SK-N-SH (cell line): ENCODE measurements at regions not wholly inside any gene's neighbourhood (a gene's known extent, or its start where the extent isn't known, plus 50 kb on each side); places are given as distances from the start of the nearest gene placed in this dataset.

Experiments
- CTCF ChIA-PET: fragments of 300-600, 350-600 bp; formaldehyde crosslinking; extraction: SDS; loops from one replicate; lab custom pipeline; 2021; lab: Yijun Ruan, JAX
- POLR2A ChIA-PET: fragments of 350-600 bp; sonication (Branson Sonifier 250); formaldehyde crosslinking; extraction: SDS; loops from one replicate; lab custom pipeline; 2020; ENCODE audit warnings: antibody characterized with exemption, inconsistent platforms; lab: Yijun Ruan, JAX
- DNase-seq: peaks from one replicate; pipeline ENCODE4 v3.0.0; 2012
- H2AFZ ChIP-seq: fragments of 200-600 bp; sonication (generic); 2 replicates; pipeline ENCODE4 v1.8.1; 2016; ENCODE audit warnings: antibody characterized with exemption, mild to moderate bottlenecking, low read depth
- H3F3A ChIP-seq: fragments of 200-600 bp; sonication (generic); replicated peaks from 2 replicates; pipeline ENCODE3; 2016; ENCODE audit warnings: antibody characterized with exemption, mild to moderate bottlenecking; ENCODE audit not compliant: insufficient read depth
- H3K27ac ChIP-seq, 2 experiments: fragments of 200-500 bp in 1 of 2; fragments of 200-600 bp in 1 of 2; sonication (Bioruptor generic) in 1 of 2; sonication (generic), shearing (Covaris generic) in 1 of 2; 2 replicates each; pipeline versions ENCODE4 v1.5.1 to v1.6.1; 2014 to 2016; ENCODE audit warnings: low read depth in 2 of 2, inconsistent platforms in 1 of 2, low read length in 1 of 2, mild to moderate bottlenecking in 1 of 2, mixed read lengths in 1 of 2
- H3K27me3 ChIP-seq: fragments of 200-600 bp; sonication (generic), shearing (Covaris generic); 2 replicates; pipeline ENCODE4 v1.6.1; 2016; ENCODE audit warnings: mixed run types; ENCODE audit not compliant: insufficient read depth
- H3K36me3 ChIP-seq, 2 experiments: fragments of 200-500 bp in 1 of 2; fragments of 200-600 bp in 1 of 2; sonication (Bioruptor generic) in 1 of 2; sonication (generic) in 1 of 2; replicated peaks in 1 of 2; 2 replicates each; pipeline versions ENCODE3 to v1.5.1; 2014 to 2016; ENCODE audit warnings: low read length in 1 of 2, mild to moderate bottlenecking in 1 of 2; ENCODE audit not compliant: insufficient read depth in 2 of 2, control insufficient read depth in 1 of 2
- H3K4me1 ChIP-seq, 2 experiments: fragments of 200-500 bp in 1 of 2; fragments of 200-600 bp in 1 of 2; sonication (Bioruptor generic) in 1 of 2; sonication (generic), shearing (Covaris generic) in 1 of 2; 2 replicates each; pipeline versions ENCODE4 v1.5.1 to v1.6.1; 2014 to 2016; ENCODE audit warnings: low read depth in 1 of 2, low read length in 1 of 2, mixed run types in 1 of 2; ENCODE audit not compliant: insufficient read depth in 2 of 2, control insufficient read depth in 1 of 2
- H3K4me2 ChIP-seq: fragments of 200-600 bp; sonication (generic), shearing (Covaris generic); 2 replicates; pipeline ENCODE4 v1.6.1; 2017; ENCODE audit warnings: mixed run types
- H3K4me3 ChIP-seq, 2 experiments: fragments of 200-500 bp in 1 of 2; fragments of 200-600 bp in 1 of 2; sonication (Bioruptor generic) in 1 of 2; sonication (generic), shearing (Covaris generic) in 1 of 2; 2 replicates each; pipeline versions ENCODE4 v1.5.1 to v1.8.1; 2014 to 2016; ENCODE audit warnings: low read depth in 2 of 2, inconsistent platforms in 1 of 2, low read length in 1 of 2, mild to moderate bottlenecking in 1 of 2, mixed read lengths in 1 of 2, moderate library complexity in 1 of 2
- H3K79me2 ChIP-seq: fragments of 200-600 bp; sonication (generic); 2 replicates; pipeline ENCODE4 v1.8.1; 2017; ENCODE audit warnings: mild to moderate bottlenecking; ENCODE audit not compliant: insufficient read depth
- H3K9ac ChIP-seq: fragments of 200-600 bp; sonication (generic); 2 replicates; pipeline ENCODE4 v1.6.1; 2017; ENCODE audit warnings: mixed run types
- H3K9me2 ChIP-seq: fragments of 200-600 bp; sonication (generic); 2 replicates; pipeline ENCODE4 v1.6.1; 2017; ENCODE audit warnings: mixed run types
- H3K9me3 ChIP-seq: fragments of 200-600 bp; sonication (generic); 2 replicates; pipeline ENCODE4 v1.6.1; 2017; ENCODE audit warnings: mixed run types, mild to moderate bottlenecking, moderate library complexity
- H4K20me1 ChIP-seq: fragments of 200-600 bp; sonication (generic); 2 replicates; pipeline ENCODE4 v1.6.1; 2017; ENCODE audit warnings: mild to moderate bottlenecking, mixed run types; ENCODE audit not compliant: insufficient read depth
- CHD2 ChIP-seq: fragments of 150-350 bp; IDR thresholded peaks from 2 replicates; pipeline ENCODE4 v1.6.1; 2018; ENCODE audit warnings: low read length; ENCODE audit not compliant: partially characterized antibody
- CTCF ChIP-seq: fragments of 200-600 bp; sonication (generic); IDR thresholded peaks from 2 replicates; pipeline ENCODE4 v1.6.1; 2017; ENCODE audit warnings: antibody characterized with exemption, mild to moderate bottlenecking, moderate library complexity
- EP300 ChIP-seq, 2 experiments: IDR thresholded peaks; 2 replicates each; pipeline versions ENCODE4 v1.4.0 to v1.6.1; 2012; ENCODE audit warnings: borderline replicate concordance in 1 of 2, low read depth in 1 of 2, low read length in 1 of 2
- EZH2phosphoT487 ChIP-seq: fragments of 200-600 bp; sonication (generic); IDR thresholded peaks from 2 replicates; pipeline ENCODE4 v1.6.1; 2017; ENCODE audit warnings: low read depth, mixed run types, mild to moderate bottlenecking, antibody characterized with exemption, moderate library complexity, borderline replicate concordance
- GABPA ChIP-seq: IDR thresholded peaks from 2 replicates; pipeline ENCODE4 v1.4.0; 2012; ENCODE audit warnings: low read depth, mild to moderate bottlenecking
- GATA2 ChIP-seq: sonication (generic); formaldehyde crosslinking; IDR thresholded peaks from 2 replicates; pipeline ENCODE4 v1.5.0; 2020; ENCODE audit warnings: mild to moderate bottlenecking, missing genetic modification reagents
- IRF3 ChIP-seq: fragments of 150-350 bp; IDR thresholded peaks from 2 replicates; pipeline ENCODE4 v1.6.1; 2016; ENCODE audit warnings: mild to moderate bottlenecking, low read depth, low read length
- MAX ChIP-seq: IDR thresholded peaks from 2 replicates; pipeline ENCODE4 v1.4.0; 2012; ENCODE audit warnings: low read depth
- MEF2A ChIP-seq: IDR thresholded peaks from 2 replicates; pipeline ENCODE4 v1.4.0; 2012; ENCODE audit warnings: low read depth, borderline replicate concordance
- NFIC ChIP-seq: IDR thresholded peaks from 2 replicates; pipeline ENCODE4 v1.4.0; 2012; ENCODE audit warnings: borderline replicate concordance
- POLR2AphosphoS5 ChIP-seq: IDR thresholded peaks from 2 replicates; pipeline ENCODE4 v1.6.1; 2012; ENCODE audit warnings: low read depth, low read length
- RCOR1 ChIP-seq: fragments of 150-350 bp; IDR thresholded peaks from 2 replicates; pipeline ENCODE4 v1.6.1; 2017; ENCODE audit warnings: antibody characterized with exemption, low read length
- RFX5 ChIP-seq: IDR thresholded peaks from 2 replicates; pipeline ENCODE4 v1.6.1; 2012; ENCODE audit warnings: mild to moderate bottlenecking, improper control_type of control experiment, low read length
- RXRA ChIP-seq: IDR thresholded peaks from 2 replicates; pipeline ENCODE4 v1.4.0; 2012; ENCODE audit warnings: low read depth, mild to moderate bottlenecking, borderline replicate concordance
- SIN3A ChIP-seq: IDR thresholded peaks from 2 replicates; pipeline ENCODE4 v1.6.1; 2012; ENCODE audit warnings: low read depth, mild to moderate bottlenecking, low read length, moderate library complexity, borderline replicate concordance
- SMC3 ChIP-seq: IDR thresholded peaks from 2 replicates; pipeline ENCODE4 v1.6.1; 2012; ENCODE audit warnings: low read depth, low read length, improper control_type of control experiment
- TAF1 ChIP-seq: IDR thresholded peaks from 2 replicates; pipeline ENCODE4 v1.6.1; 2012; ENCODE audit warnings: low read depth, mild to moderate bottlenecking, low read length, moderate library complexity, borderline replicate concordance
- USF1 ChIP-seq: IDR thresholded peaks from 2 replicates; pipeline ENCODE4 v1.4.0; 2012; ENCODE audit warnings: low read depth, borderline replicate concordance
- USF2 ChIP-seq: fragments of 150-350 bp; IDR thresholded peaks from 2 replicates; pipeline ENCODE4 v1.6.1; 2017; ENCODE audit warnings: antibody characterized with exemption, low read length, low read depth, borderline replicate concordance
- WGBS: methylation state at CpG from one replicate; pipeline ENCODE4 v1.1.6; 2017; ENCODE audit warnings: low lambda C conversion rate; 5-methylcytosine and 5-hydroxymethylcytosine counted together

GRCh38 chr11:122594986-122595645 lies 60.4 kb upstream of the UBASH3B start:
- Histone ChIP-seq H3K9me2 (no peaks in the 10 kb centered on the region), H3K4me1 (no peaks in the 10 kb centered on the region; a peak in 1 of 4 replicates), H2AFZ (no peak overlapping the region), H3K36me3 (no peaks in the 10 kb centered on the region), H3K4me2 (no peak overlapping the region), H3K4me3 (no peak overlapping the region), H3K9me3 (no peaks in the 10 kb centered on the region), H4K20me1 (no peaks in the 10 kb centered on the region), H3K9ac (no peak overlapping the region), H3K27me3 (peaks cover 5% of the 10 kb centered on the region; the same call in 1 of the 2 replicates), H3K79me2 (no peaks in the 10 kb centered on the region), H3F3A (no peaks in the 10 kb centered on the region), H3K27ac (no peak overlapping the region)
- TF ChIP-seq SIN3A (no peak), CHD2 (no peak), GABPA (no peak), EP300 (IDR thresholded peaks at IDR 0.05; ENCODE audit: borderline replicate concordance in 1 of 2, low read depth in 1 of 2, low read length in 1 of 2) (no peak), MEF2A (no peak), RXRA (no peak), RFX5 (no peak), GATA2 (CRISPR knock-in tag) (no peak), CTCF (no peak), MAX (no peak), POLR2AphosphoS5 (no peak), EZH2phosphoT487 (no peak), USF2 (no peak), RCOR1 (no peak), NFIC (no peak), IRF3 (no peak), TAF1 (no peak), USF1 (no peak), SMC3 (no peak)
- WGBS, result 52% methylated on average over 3 of the region's 3 CpGs
- DNase-seq, result no peak
- POLR2A ChIA-PET, result no interaction called here
- CTCF ChIA-PET, result interaction anchor here (2.0 kb wide), 1 partner anchor 14 kb away, joined by 7 read pairs; no protein-coding TSS in a partner anchor
